ENCODE measurements at regions not wholly inside any gene's neighbourhood (a gene's known extent, or its start where the extent isn't known, plus 50 kb on each side); places are given as distances from the start of the nearest gene placed in this dataset.

- TF ChIP-seq CTCF (IDR thresholded peaks at IDR 0.05; ENCODE audit: insufficient read depth, low read length, poor library complexity, severe bottlenecking) (no peak), EZH2phosphoT487 (conservative IDR thresholded peaks at IDR 0.05; ENCODE audit: low read length) (no peak)
Measured at GRCh38 chr9:102594241-102594640, 400.9 kb upstream of the CYLC2 start.
